ENCODE measurements at regions not wholly inside any gene's neighbourhood (a gene's known extent, or its start where the extent isn't known, plus 50 kb on each side); places are given as distances from the start of the nearest gene placed in this dataset.

DNA sequence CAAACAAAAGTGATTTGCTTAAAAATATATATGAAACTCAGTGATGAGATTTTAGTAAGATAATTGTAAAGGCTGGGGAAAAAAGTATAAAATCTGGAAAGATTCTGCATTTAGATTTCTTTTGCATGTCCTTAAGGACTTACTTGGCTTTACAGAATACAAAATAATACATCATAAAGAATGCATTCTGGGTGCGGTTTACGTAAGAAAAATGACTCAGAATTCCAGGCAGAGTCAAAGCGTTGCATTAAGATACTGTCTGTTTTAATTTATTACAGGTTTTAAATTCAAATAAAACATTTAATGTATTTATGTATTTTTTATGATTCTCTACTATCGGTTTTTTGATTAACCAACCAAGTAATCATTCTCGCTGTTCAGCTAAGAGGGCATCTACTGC is 178.0 kb downstream of the SH3BP4 start:
- no peaks in the 10 kb centered on the region for H3K9me3 Mint-ChIP-seq (ENCODE audit: low read depth)
- peaks cover 15% of the 10 kb centered on the region for H3K27me3 Mint-ChIP-seq
- TF ChIP-seq, protein P1, sequence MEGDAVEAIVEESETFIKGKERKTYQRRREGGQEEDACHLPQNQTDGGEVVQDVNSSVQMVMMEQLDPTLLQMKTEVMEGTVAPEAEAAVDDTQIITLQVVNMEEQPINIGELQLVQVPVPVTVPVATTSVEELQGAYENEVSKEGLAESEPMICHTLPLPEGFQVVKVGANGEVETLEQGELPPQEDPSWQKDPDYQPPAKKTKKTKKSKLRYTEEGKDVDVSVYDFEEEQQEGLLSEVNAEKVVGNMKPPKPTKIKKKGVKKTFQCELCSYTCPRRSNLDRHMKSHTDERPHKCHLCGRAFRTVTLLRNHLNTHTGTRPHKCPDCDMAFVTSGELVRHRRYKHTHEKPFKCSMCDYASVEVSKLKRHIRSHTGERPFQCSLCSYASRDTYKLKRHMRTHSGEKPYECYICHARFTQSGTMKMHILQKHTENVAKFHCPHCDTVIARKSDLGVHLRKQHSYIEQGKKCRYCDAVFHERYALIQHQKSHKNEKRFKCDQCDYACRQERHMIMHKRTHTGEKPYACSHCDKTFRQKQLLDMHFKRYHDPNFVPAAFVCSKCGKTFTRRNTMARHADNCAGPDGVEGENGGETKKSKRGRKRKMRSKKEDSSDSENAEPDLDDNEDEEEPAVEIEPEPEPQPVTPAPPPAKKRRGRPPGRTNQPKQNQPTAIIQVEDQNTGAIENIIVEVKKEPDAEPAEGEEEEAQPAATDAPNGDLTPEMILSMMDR (IDR thresholded peaks at IDR 0.05; ENCODE audit: unreplicated experiment): no peak
- no peak for DNase-seq (ENCODE audit: low spot score, unreplicated experiment)
- H3K27ac Mint-ChIP-seq: no peak overlapping the region
- no peak overlapping the region for H3K4me3 Mint-ChIP-seq (ENCODE audit: low read depth)
- peaks cover 2% of the 10 kb centered on the region for H3K4me1 Mint-ChIP-seq (ENCODE audit: low read depth)
- no peaks in the 10 kb centered on the region for H3K36me3 Mint-ChIP-seq (ENCODE audit: insufficient read depth)

DNA sequence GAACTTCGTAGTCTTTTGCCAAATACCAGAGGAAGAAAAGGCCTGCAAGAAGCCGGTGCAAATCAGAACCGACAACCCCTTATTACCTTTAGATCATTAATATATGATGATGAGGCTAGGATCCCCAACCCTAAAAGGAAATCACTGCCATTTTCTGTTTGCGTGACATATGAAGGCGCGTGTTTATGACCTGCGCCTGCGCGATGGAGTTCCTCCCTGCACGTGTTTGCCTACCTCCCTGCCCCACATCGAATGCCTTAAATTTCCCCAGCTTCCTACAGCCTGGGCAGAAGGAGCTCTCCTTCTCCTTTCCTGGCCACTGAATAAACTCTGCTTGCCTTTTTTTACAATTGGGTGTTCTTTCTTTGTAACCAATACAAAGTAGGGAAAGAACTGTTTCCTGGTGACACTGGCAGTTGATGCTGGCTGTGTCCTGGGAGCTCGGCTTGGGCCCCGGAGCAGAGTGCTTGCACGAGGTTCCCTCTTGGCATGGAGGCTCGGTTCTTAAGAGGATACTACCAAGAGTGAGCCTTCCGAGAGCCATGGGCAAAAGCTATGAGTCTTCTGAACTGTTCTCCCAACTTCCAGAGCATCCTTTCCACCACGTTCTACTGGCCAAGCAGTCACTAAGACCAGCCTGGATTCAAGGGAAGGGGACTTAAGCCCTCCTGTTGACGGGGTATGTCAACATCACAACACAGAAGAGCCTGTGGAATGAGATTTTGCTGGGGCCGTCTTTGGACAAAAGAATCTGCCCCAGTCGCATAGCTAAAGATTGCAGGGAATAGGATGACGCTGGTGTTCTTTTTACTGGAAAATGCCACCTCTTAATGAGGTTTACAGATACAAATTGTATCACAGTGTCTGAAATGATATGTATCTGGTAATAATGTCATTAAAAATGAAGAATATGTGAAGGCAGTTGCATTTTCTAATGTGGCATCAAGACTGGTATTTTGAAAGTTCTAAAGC is 179.8 kb downstream of the SH3BP4 start:
- no peaks in the 10 kb centered on the region for H3K9me3 Mint-ChIP-seq (ENCODE audit: low read depth)
- H3K4me3 Mint-ChIP-seq (ENCODE audit: low read depth): no peak overlapping the region
- DNase-seq (ENCODE audit: low spot score, unreplicated experiment): no peak
- TF ChIP-seq, protein P1 (IDR thresholded peaks at IDR 0.05; ENCODE audit: unreplicated experiment): no peak
- H3K36me3 Mint-ChIP-seq (ENCODE audit: insufficient read depth): no peaks in the 10 kb centered on the region
- no peak overlapping the region for H3K27ac Mint-ChIP-seq
- no peaks in the 10 kb centered on the region for H3K4me1 Mint-ChIP-seq (ENCODE audit: low read depth)
- peaks cover 11% of the 10 kb centered on the region for H3K27me3 Mint-ChIP-seq

DNA sequence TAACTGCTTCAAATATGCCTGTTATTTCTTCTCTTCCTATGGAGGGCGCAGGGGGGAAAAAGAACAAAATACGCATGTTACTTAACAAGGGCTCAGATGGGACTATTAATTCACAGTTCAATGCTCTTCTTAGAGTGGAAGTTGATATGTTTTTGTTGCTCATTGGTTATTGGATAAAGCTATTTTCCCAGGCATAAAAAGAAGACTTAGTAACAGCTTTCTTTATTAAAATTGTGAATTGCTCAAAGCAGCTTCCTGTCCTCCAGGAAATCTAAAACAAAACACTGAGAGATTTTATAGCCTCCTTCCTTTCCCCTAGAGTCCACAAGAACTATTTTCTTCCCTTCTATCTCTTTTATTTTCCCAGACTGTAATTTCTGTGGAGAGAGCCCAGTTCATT is 180.8 kb downstream of the SH3BP4 start:
- Mint-ChIP-seq H3K4me3 (ENCODE audit: low read depth) (no peak overlapping the region), H3K27ac (no peak overlapping the region), H3K36me3 (ENCODE audit: insufficient read depth) (no peaks in the 10 kb centered on the region), H3K9me3 (ENCODE audit: low read depth) (no peaks in the 10 kb centered on the region), H3K4me1 (ENCODE audit: low read depth) (no peaks in the 10 kb centered on the region), H3K27me3 (peaks cover 11% of the 10 kb centered on the region)
- DNase-seq (ENCODE audit: low spot score, unreplicated experiment): no peak
- TF ChIP-seq, protein P1 (IDR thresholded peaks at IDR 0.05; ENCODE audit: unreplicated experiment): no peak

DNA sequence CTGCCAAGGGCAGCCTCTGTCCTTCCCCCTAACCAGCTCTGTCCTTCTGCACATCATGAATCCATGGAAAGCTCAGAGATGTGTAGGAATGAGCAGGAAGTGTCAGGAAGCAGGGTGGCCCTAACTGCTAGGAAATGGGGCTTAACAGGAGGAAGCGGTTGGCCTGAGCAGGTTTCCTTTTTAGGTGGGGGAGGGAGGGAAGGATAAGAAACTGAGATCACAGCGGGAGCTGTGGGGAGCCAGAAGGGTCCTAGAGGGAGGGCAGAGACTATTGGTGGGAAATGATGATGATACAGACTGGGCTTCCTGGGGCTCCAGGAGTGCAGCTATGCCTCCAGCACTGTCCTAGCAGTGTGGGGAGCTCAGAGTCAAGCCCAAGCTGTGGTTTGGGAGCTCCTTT is 182.0 kb downstream of the SH3BP4 start:
- H3K27ac Mint-ChIP-seq: no peak overlapping the region
- H3K9me3 Mint-ChIP-seq (ENCODE audit: low read depth): no peaks in the 10 kb centered on the region
- TF ChIP-seq, protein P1 (IDR thresholded peaks at IDR 0.05; ENCODE audit: unreplicated experiment): no peak
- no peaks in the 10 kb centered on the region for H3K4me1 Mint-ChIP-seq (ENCODE audit: low read depth)
- DNase-seq (ENCODE audit: low spot score, unreplicated experiment): no peak
- no peaks in the 10 kb centered on the region for H3K36me3 Mint-ChIP-seq (ENCODE audit: insufficient read depth)
- H3K27me3 Mint-ChIP-seq: peaks cover 11% of the 10 kb centered on the region
- no peak overlapping the region for H3K4me3 Mint-ChIP-seq (ENCODE audit: low read depth)

DNA sequence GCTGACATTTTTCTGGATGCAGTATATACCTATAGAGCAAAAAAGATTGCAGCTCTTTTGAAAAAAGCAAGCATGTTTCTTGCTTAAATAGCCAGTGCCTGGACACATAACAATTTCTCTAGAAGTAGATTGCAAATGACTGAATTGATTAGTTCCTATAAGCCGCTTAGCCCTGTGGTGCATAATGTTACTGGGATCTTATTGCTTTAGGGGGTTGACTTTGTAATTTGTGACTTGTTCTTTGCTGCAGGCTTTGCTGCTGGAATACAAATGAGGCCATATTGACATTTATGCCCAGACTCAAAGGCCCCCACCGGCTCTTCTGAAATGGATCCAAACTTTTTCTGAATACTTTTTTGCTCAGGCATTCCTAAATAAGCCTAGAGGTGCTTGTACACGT is 182.6 kb downstream of the SH3BP4 start:
- H3K36me3 Mint-ChIP-seq (ENCODE audit: insufficient read depth): no peaks in the 10 kb centered on the region
- no peak overlapping the region for H3K27ac Mint-ChIP-seq
- peaks cover 11% of the 10 kb centered on the region for H3K27me3 Mint-ChIP-seq
- no peaks in the 10 kb centered on the region for H3K4me1 Mint-ChIP-seq (ENCODE audit: low read depth)
- H3K4me3 Mint-ChIP-seq (ENCODE audit: low read depth): no peak overlapping the region
- TF ChIP-seq, protein P1 (IDR thresholded peaks at IDR 0.05; ENCODE audit: unreplicated experiment): no peak
- DNase-seq (ENCODE audit: low spot score, unreplicated experiment): no peak
- no peaks in the 10 kb centered on the region for H3K9me3 Mint-ChIP-seq (ENCODE audit: low read depth)
